H1 (cell line): ENCODE measurements at regions not wholly inside any gene's neighbourhood (a gene's known extent, or its start where the extent isn't known, plus 50 kb on each side); places are given as distances from the start of the nearest gene placed in this dataset.
"Not testable (repeated sequence)": the region's sequence is repeated elsewhere in the genome, so short reads cannot be mapped to it uniquely, and the experiment has no call there.

Experiments used
- CTCF ChIA-PET: fragments of 300-600 bp; sonication (Branson Sonifier 250); formaldehyde crosslinking; loops from one replicate; lab custom pipeline; 2021; ENCODE audit not compliant: partially characterized antibody; lab: Charles Lee
- POLR2A ChIA-PET: fragments of 300-600 bp; sonication (Branson Sonifier 250); formaldehyde crosslinking; loops from one replicate; lab custom pipeline; 2021; ENCODE audit warnings: inconsistent platforms; ENCODE audit not compliant: partially characterized antibody; lab: Charles Lee
- DNase-seq, 2 experiments: peaks; one replicate each; pipeline versions ENCODE4 v3.0.0 to v3.0.0-alpha.2; 2010 to 2022; ENCODE audit warnings: low spot score in 2 of 2, low read depth in 1 of 2, mixed read lengths in 1 of 2
- FAIRE-seq: peaks from 2 replicates; lab custom pipeline; 2011; peaks lifted over from hg19 to GRCh38; lab: Jason Lieb, UNC
- H2AFZ ChIP-seq: 2 replicates; pipeline ENCODE4 v1.8.1; 2012; ENCODE audit warnings: low read length, inconsistent platforms
- H2AK5ac ChIP-seq: 2 replicates; pipeline ENCODE4 v1.6.1; 2013; ENCODE audit warnings: low read depth, low read length
- H2BK120ac ChIP-seq: replicated peaks from 2 replicates; pipeline ENCODE3; 2013; ENCODE audit warnings: low read depth, low read length, inconsistent platforms
- H2BK12ac ChIP-seq: 2 replicates; pipeline ENCODE4 v1.6.1; 2013; ENCODE audit warnings: low read depth, low read length
- H2BK15ac ChIP-seq: 2 replicates; pipeline ENCODE4 v1.6.1; 2013; ENCODE audit warnings: low read length
- H2BK20ac ChIP-seq: 2 replicates; pipeline ENCODE4 v1.6.1; 2013; ENCODE audit warnings: low read length
- H2BK5ac ChIP-seq: 2 replicates; pipeline ENCODE4 v1.6.1; 2013; ENCODE audit warnings: low read depth, low read length
- H3K14ac ChIP-seq: 2 replicates; pipeline ENCODE4 v1.6.1; 2013; ENCODE audit warnings: inconsistent platforms; ENCODE audit not compliant: insufficient read length
- H3K18ac ChIP-seq: 2 replicates; pipeline ENCODE4 v1.6.1; 2013; ENCODE audit warnings: low read length; ENCODE audit errors: extremely low read depth
- H3K23ac ChIP-seq: 2 replicates; pipeline ENCODE4 v1.6.1; 2013; ENCODE audit warnings: inconsistent platforms; ENCODE audit not compliant: insufficient read length
- H3K23me2 ChIP-seq: 2 replicates; pipeline ENCODE4 v1.6.1; 2013; ENCODE audit warnings: low read depth, low read length
- H3K27ac ChIP-seq: 2 replicates; pipeline ENCODE4 v1.6.1; 2011; ENCODE audit warnings: low read depth, low read length, inconsistent platforms
- H3K27me3 ChIP-seq, 4 experiments: replicated peaks in 1 of 4; 1 replicate in 1 of 4; 2 replicates in 3 of 4; pipeline versions ENCODE4 v1.6.1 to v1.8.1; 2011 to 2013; ENCODE audit warnings: low read length in 3 of 4, mild to moderate bottlenecking in 3 of 4, inconsistent platforms in 2 of 4, mixed read lengths in 2 of 4, moderate library complexity in 1 of 4; ENCODE audit not compliant: control insufficient read depth in 3 of 4, insufficient read depth in 3 of 4; ENCODE audit errors: extremely low read depth in 1 of 4
- H3K36me3 ChIP-seq, 4 experiments: 2 replicates each; pipeline versions ENCODE4 v1.6.1 to v1.8.1; 2011 to 2013; ENCODE audit warnings: mild to moderate bottlenecking in 4 of 4, low read length in 3 of 4, moderate library complexity in 2 of 4, control low read depth in 1 of 4, inconsistent platforms in 1 of 4; ENCODE audit not compliant: insufficient read depth in 4 of 4, control insufficient read depth in 2 of 4
- H3K4ac ChIP-seq: replicated peaks from 2 replicates; pipeline ENCODE3; 2013; ENCODE audit warnings: low read length, low read depth, mixed read lengths, inconsistent platforms; ENCODE audit not compliant: insufficient read length
- H3K4me1 ChIP-seq, 4 experiments: replicated peaks in 1 of 4; 1 replicate in 1 of 4; 2 replicates in 3 of 4; pipeline versions ENCODE4 v1.6.1 to v1.8.1; 2011 to 2013; ENCODE audit warnings: low read length in 3 of 4, inconsistent platforms in 2 of 4, mixed read lengths in 1 of 4; ENCODE audit not compliant: insufficient read depth in 4 of 4, control insufficient read depth in 3 of 4
- H3K4me2 ChIP-seq, 2 experiments: 2 replicates each; pipeline versions ENCODE4 v1.6.1 to v1.8.1; 2011 to 2013; ENCODE audit warnings: low read depth in 2 of 2, low read length in 2 of 2, control low read depth in 1 of 2, inconsistent platforms in 1 of 2, mild to moderate bottlenecking in 1 of 2; ENCODE audit not compliant: insufficient read depth in 1 of 2
- H3K4me3 ChIP-seq, 4 experiments: fragments of 200-600, 300-600 bp in 1 of 4; sonication (generic), shearing (Covaris generic), sonication (Bioruptor Twin) in 1 of 4; 2 replicates each; pipeline versions ENCODE4 v1.5.1 to v1.8.1; 2011 to 2016; ENCODE audit warnings: low read length in 4 of 4, low read depth in 3 of 4, control low read depth in 2 of 4, inconsistent platforms in 2 of 4, mild to moderate bottlenecking in 2 of 4, mixed read lengths in 1 of 4, moderate library complexity in 1 of 4; ENCODE audit not compliant: insufficient read depth in 2 of 4; ENCODE audit errors: extremely low read depth in 1 of 4
- H3K56ac ChIP-seq: replicated peaks from 2 replicates; pipeline ENCODE3; 2013; ENCODE audit warnings: low read depth, mild to moderate bottlenecking, mixed read lengths, low read length, inconsistent platforms; ENCODE audit not compliant: insufficient read length
- H3K79me1 ChIP-seq: 2 replicates; pipeline ENCODE4 v1.6.1; 2013; ENCODE audit warnings: low read depth, low read length, control low read depth
- H3K79me2 ChIP-seq, 2 experiments: 2 replicates each; pipeline versions ENCODE4 v1.6.1 to v1.8.1; 2012 to 2013; ENCODE audit warnings: low read length in 2 of 2, mild to moderate bottlenecking in 2 of 2, inconsistent platforms in 1 of 2; ENCODE audit not compliant: insufficient read depth in 2 of 2, control insufficient read depth in 1 of 2
- H3K9ac ChIP-seq, 4 experiments: replicated peaks in 1 of 4; 1 replicate in 1 of 4; 2 replicates in 3 of 4; pipeline versions ENCODE4 v1.6.1 to v1.8.1; 2011 to 2013; ENCODE audit warnings: low read depth in 3 of 4, low read length in 3 of 4, control low read depth in 2 of 4, mild to moderate bottlenecking in 2 of 4, moderate library complexity in 2 of 4, inconsistent platforms in 1 of 4; ENCODE audit errors: extremely low read depth in 1 of 4
- H3K9me3 ChIP-seq, 2 experiments: 2 replicates each; pipeline versions ENCODE4 v1.6.1 to v1.8.1; 2012 to 2013; ENCODE audit warnings: mild to moderate bottlenecking in 2 of 2, moderate library complexity in 2 of 2, control low read depth in 1 of 2, inconsistent platforms in 1 of 2, low read depth in 1 of 2, low read length in 1 of 2, mixed read lengths in 1 of 2; ENCODE audit not compliant: insufficient read depth in 2 of 2
- H4K20me1 ChIP-seq, 2 experiments: replicated peaks in 1 of 2; 2 replicates each; pipeline versions ENCODE3 to v1.8.1; 2011 to 2013; ENCODE audit warnings: inconsistent platforms in 2 of 2, low read length in 2 of 2, mild to moderate bottlenecking in 1 of 2; ENCODE audit not compliant: insufficient read depth in 2 of 2, control insufficient read depth in 1 of 2
- H4K5ac ChIP-seq: 2 replicates; pipeline ENCODE4 v1.6.1; 2013; ENCODE audit warnings: low read length, low read depth, mixed read lengths, inconsistent platforms; ENCODE audit not compliant: insufficient read length
- H4K8ac ChIP-seq: 2 replicates; pipeline ENCODE4 v1.8.0; 2013; ENCODE audit warnings: mild to moderate bottlenecking, moderate library complexity, low read length, inconsistent platforms; ENCODE audit not compliant: insufficient read depth; ENCODE audit errors: extremely low read depth
- H4K91ac ChIP-seq: replicated peaks from 2 replicates; pipeline ENCODE3; 2013; ENCODE audit warnings: low read length, mixed read lengths, inconsistent platforms; ENCODE audit not compliant: insufficient read length
- WGBS, 2 experiments: shearing (Covaris generic) in 1 of 2; methylation state at CpG; one replicate each; pipeline versions ENCODE4 v1.1.6 to v1.1.7; 2013 to 2015; ENCODE audit warnings: low lambda C conversion rate in 2 of 2, mixed read lengths in 2 of 2, inconsistent platforms in 1 of 2, low coverage in 1 of 2, missing lambda C conversion rate in 1 of 2; ENCODE audit not compliant: insufficient replicate concordance in 2 of 2, insufficient coverage in 1 of 2, insufficient read length in 1 of 2; ENCODE audit errors: extremely low coverage in 1 of 2, missing lambda C conversion rate in 1 of 2; 5-methylcytosine and 5-hydroxymethylcytosine counted together

- H3K4ac ChIP-seq, POLR2A ChIA-PET, H2BK120ac ChIP-seq, H3K27me3 ChIP-seq, FAIRE-seq, H3K4me2 ChIP-seq, H3K36me3 ChIP-seq, H3K79me1 ChIP-seq, H3K56ac ChIP-seq, H2AK5ac ChIP-seq, H3K4me3 ChIP-seq, DNase-seq, H3K79me2 ChIP-seq, H4K20me1 ChIP-seq, H2BK12ac ChIP-seq, H2BK20ac ChIP-seq, H4K5ac ChIP-seq, H3K9ac ChIP-seq, H3K23me2 ChIP-seq, H3K27ac ChIP-seq, H3K14ac ChIP-seq, H2AFZ ChIP-seq, H4K91ac ChIP-seq, CTCF ChIA-PET, H3K9me3 ChIP-seq, H2BK15ac ChIP-seq, H2BK5ac ChIP-seq, H3K23ac ChIP-seq, H3K4me1 ChIP-seq, H3K18ac ChIP-seq: not testable (repeated sequence)
- H4K8ac ChIP-seq = peak overlapping the region; percentile 51; the same call in 1 of the 2 replicates
- 85% methylated on average over 4 of the region's 4 CpGs; no CpG with 5 or more reads in 1 of the 2 experiments for WGBS, 2 experiments
These were observed 133.1 kb downstream of the EPC1 start for GRCh38 chr10:32213838-32214237.
